ENCODE measurements at regions not wholly inside any gene's neighbourhood (a gene's known extent, or its start where the extent isn't known, plus 50 kb on each side); places are given as distances from the start of the nearest gene placed in this dataset.

DNA sequence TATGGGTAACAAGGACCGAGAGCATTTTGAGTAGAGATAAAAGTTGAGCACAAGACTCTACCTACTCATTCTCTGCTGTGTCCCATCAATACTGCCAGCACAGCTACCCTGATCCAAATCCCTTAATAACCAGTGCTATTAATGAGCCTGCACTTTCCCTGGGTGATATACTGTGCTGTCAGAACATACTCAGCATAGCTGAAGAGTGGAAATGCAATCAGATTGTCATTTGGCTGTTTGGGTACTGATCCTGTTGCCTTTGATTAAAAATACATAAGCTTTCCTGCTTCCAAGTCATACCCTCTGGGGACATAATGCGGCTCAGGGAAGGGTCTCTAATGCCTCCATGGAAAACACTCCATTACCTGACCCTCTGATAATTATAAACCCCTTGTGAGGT is 917.5 kb downstream of the SQOR start:
- TF ChIP-seq, protein P1, sequence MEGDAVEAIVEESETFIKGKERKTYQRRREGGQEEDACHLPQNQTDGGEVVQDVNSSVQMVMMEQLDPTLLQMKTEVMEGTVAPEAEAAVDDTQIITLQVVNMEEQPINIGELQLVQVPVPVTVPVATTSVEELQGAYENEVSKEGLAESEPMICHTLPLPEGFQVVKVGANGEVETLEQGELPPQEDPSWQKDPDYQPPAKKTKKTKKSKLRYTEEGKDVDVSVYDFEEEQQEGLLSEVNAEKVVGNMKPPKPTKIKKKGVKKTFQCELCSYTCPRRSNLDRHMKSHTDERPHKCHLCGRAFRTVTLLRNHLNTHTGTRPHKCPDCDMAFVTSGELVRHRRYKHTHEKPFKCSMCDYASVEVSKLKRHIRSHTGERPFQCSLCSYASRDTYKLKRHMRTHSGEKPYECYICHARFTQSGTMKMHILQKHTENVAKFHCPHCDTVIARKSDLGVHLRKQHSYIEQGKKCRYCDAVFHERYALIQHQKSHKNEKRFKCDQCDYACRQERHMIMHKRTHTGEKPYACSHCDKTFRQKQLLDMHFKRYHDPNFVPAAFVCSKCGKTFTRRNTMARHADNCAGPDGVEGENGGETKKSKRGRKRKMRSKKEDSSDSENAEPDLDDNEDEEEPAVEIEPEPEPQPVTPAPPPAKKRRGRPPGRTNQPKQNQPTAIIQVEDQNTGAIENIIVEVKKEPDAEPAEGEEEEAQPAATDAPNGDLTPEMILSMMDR (IDR thresholded peaks at IDR 0.05; ENCODE audit: insufficient read depth, low read depth, low read length), result no peak
- no peak for TF ChIP-seq EZH2 (IDR thresholded peaks at IDR 0.05; ENCODE audit: insufficient read depth, low read length)

Measured in astrocyte (in vitro differentiated cells and primary cell).